ENCODE measurements at regions not wholly inside any gene's neighbourhood (a gene's known extent, or its start where the extent isn't known, plus 50 kb on each side); places are given as distances from the start of the nearest gene placed in this dataset.

GRCh38 chr2:192315543-192315942 is 120.8 kb upstream of the TMEFF2 start:
- intact Hi-C loops (cut with DNase I; ENCODE audit: low total_unique reads), result no loop called here
- peak in 1 of 2 donors; percentile 54 for DNase-seq (ENCODE audit: low spot score in 2 of 2)
- H3K4me3 ChIP-seq (ENCODE audit: low read depth, poor library complexity, severe bottlenecking), result no peak overlapping the region
- WGBS, 2 donors, result 92 to 95% methylated on average over 3 of the region's 3 CpGs
- TF ChIP-seq CTCF (IDR thresholded peaks at IDR 0.05) (no peak), POLR2A (IDR thresholded peaks at IDR 0.05) (no peak)

GRCh38 chr2:192314800-192315481 is 120.2 kb upstream of the TMEFF2 start:
- WGBS, 2 donors, result 87 to 98% methylated on average over 6 to 25 of the region's 26 CpGs
- TF ChIP-seq CTCF (IDR thresholded peaks at IDR 0.05), result no peak
- TF ChIP-seq POLR2A (IDR thresholded peaks at IDR 0.05), result no peak
- intact Hi-C loops (cut with DNase I; ENCODE audit: low total_unique reads), result no loop called here
- peak in 1 of 2 donors; percentile 74 for DNase-seq (ENCODE audit: low spot score in 2 of 2)
- H3K4me3 ChIP-seq (ENCODE audit: low read depth, poor library complexity, severe bottlenecking), result no peak overlapping the region

- DNase-seq (ENCODE audit: low spot score in 2 of 2), result peak in 1 of 2 donors; percentile 58
- intact Hi-C loops (cut with DNase I; ENCODE audit: low total_unique reads), result no loop called here
- TF ChIP-seq POLR2A (IDR thresholded peaks at IDR 0.05) (no peak), CTCF (IDR thresholded peaks at IDR 0.05) (no peak)
- 87 to 89% methylated on average over 8 of the region's 8 CpGs for WGBS, 2 donors
- H3K4me3 ChIP-seq (ENCODE audit: low read depth, poor library complexity, severe bottlenecking), result no peak overlapping the region
Observed at GRCh38 chr2:192313773-192314172, 119.0 kb upstream of the TMEFF2 start.

- H3K4me3 ChIP-seq (ENCODE audit: low read depth, poor library complexity, severe bottlenecking), result no peak overlapping the region
- intact Hi-C loops (cut with DNase I; ENCODE audit: low total_unique reads), result no loop called here
- no peak for TF ChIP-seq POLR2A (IDR thresholded peaks at IDR 0.05)
- no peak for TF ChIP-seq CTCF (IDR thresholded peaks at IDR 0.05)
- no peak for DNase-seq (ENCODE audit: low spot score in 2 of 2)
- 87 to 90% methylated on average over 2 of the region's 2 CpGs for WGBS, 2 donors
Observed at GRCh38 chr2:192311701-192312460, 117.1 kb upstream of the TMEFF2 start.

- intact Hi-C loops (cut with DNase I; ENCODE audit: low total_unique reads), result no loop called here
- 62 to 73% methylated on average over 3 of the region's 3 CpGs for WGBS, 2 donors
- no peak overlapping the region for H3K4me3 ChIP-seq (ENCODE audit: low read depth, poor library complexity, severe bottlenecking)
- TF ChIP-seq POLR2A (IDR thresholded peaks at IDR 0.05) (no peak), CTCF (IDR thresholded peaks at IDR 0.05) (no peak)
- DNase-seq (ENCODE audit: low spot score in 2 of 2), result no peak
Observed at GRCh38 chr2:192307530-192307929, 112.8 kb upstream of the TMEFF2 start.

Measured in lower leg skin (tissue), 4 donors.